ENCODE measurements at regions not wholly inside any gene's neighbourhood (a gene's known extent, or its start where the extent isn't known, plus 50 kb on each side); places are given as distances from the start of the nearest gene placed in this dataset.

DNA sequence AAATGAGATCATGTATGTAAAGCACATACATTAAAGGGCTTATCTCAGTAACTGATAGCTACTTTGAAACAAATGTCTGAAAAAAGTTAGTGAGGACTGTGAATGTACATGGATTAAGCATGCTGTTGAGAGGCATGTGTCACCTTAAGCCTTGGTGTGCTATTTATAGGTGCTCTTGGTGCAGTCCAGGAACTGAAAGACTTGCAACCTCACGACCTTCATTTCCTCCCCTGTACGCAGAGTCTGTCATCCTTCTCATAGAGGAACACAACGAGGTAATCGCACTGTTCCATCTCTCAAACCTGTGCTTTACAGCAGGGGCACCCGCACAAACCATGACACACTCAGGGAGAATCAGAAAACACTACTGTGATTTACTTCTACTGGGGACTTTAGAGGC is 65.6 kb downstream of the UFM1 start:
- no peak for DNase-seq (ENCODE audit: low spot score in 2 of 2, unreplicated experiment in 2 of 2)
- H3K9me3 Mint-ChIP-seq, result peaks cover 6% of the 10 kb centered on the region
- no peak overlapping the region for H3K4me3 Mint-ChIP-seq
- H3K36me3 Mint-ChIP-seq, result no peaks in the 10 kb centered on the region
- no peak overlapping the region for H3K27ac Mint-ChIP-seq
- TF ChIP-seq, protein P1, sequence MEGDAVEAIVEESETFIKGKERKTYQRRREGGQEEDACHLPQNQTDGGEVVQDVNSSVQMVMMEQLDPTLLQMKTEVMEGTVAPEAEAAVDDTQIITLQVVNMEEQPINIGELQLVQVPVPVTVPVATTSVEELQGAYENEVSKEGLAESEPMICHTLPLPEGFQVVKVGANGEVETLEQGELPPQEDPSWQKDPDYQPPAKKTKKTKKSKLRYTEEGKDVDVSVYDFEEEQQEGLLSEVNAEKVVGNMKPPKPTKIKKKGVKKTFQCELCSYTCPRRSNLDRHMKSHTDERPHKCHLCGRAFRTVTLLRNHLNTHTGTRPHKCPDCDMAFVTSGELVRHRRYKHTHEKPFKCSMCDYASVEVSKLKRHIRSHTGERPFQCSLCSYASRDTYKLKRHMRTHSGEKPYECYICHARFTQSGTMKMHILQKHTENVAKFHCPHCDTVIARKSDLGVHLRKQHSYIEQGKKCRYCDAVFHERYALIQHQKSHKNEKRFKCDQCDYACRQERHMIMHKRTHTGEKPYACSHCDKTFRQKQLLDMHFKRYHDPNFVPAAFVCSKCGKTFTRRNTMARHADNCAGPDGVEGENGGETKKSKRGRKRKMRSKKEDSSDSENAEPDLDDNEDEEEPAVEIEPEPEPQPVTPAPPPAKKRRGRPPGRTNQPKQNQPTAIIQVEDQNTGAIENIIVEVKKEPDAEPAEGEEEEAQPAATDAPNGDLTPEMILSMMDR (IDR thresholded peaks at IDR 0.05; ENCODE audit: unreplicated experiment), result no peak
- no peaks in the 10 kb centered on the region for H3K27me3 Mint-ChIP-seq (ENCODE audit: low read depth)
- peaks cover 11% of the 10 kb centered on the region for H3K4me1 Mint-ChIP-seq

DNA sequence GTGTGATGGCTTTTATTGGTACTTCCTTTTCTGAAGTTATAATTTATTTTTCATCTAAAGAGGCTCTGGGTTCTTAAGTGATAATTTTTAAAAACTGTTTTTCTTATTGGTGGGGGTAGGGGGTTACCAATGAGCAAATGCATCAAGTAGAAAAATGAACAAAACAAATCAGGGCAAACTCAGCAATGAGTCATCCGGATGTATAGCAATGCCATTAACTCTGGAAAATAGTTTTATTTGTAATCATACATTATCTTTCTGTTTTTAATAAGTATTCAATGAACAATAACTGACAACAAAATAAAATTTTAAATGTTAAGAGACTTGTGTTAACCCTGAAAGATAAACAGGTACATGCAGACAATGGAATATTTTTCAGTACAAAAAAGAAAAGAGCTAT is 67.6 kb downstream of the UFM1 start:
- H3K27me3 Mint-ChIP-seq (ENCODE audit: low read depth), result no peaks in the 10 kb centered on the region
- H3K36me3 Mint-ChIP-seq, result no peaks in the 10 kb centered on the region
- peaks cover 11% of the 10 kb centered on the region for H3K4me1 Mint-ChIP-seq
- TF ChIP-seq, protein P1 (IDR thresholded peaks at IDR 0.05; ENCODE audit: unreplicated experiment), result no peak
- H3K4me3 Mint-ChIP-seq, result no peak overlapping the region
- H3K9me3 Mint-ChIP-seq, result peaks cover 6% of the 10 kb centered on the region
- H3K27ac Mint-ChIP-seq, result no peak overlapping the region
- no peak for DNase-seq (ENCODE audit: low spot score in 2 of 2, unreplicated experiment in 2 of 2)

- Mint-ChIP-seq H3K27me3 (ENCODE audit: low read depth) (no peaks in the 10 kb centered on the region), H3K27ac (no peak overlapping the region), H3K9me3 (peaks cover 6% of the 10 kb centered on the region), H3K36me3 (no peaks in the 10 kb centered on the region), H3K4me1 (peaks cover 10% of the 10 kb centered on the region), H3K4me3 (no peak overlapping the region)
- DNase-seq (ENCODE audit: low spot score in 2 of 2, unreplicated experiment in 2 of 2), result no peak
- TF ChIP-seq, protein P1 (IDR thresholded peaks at IDR 0.05; ENCODE audit: unreplicated experiment), result no peak
Observed at GRCh38 chr13:38417727-38418126, 68.1 kb downstream of the UFM1 start.

- Mint-ChIP-seq H3K27me3 (ENCODE audit: low read depth) (no peaks in the 10 kb centered on the region), H3K36me3 (no peaks in the 10 kb centered on the region), H3K9me3 (peaks cover 6% of the 10 kb centered on the region), H3K27ac (no peak overlapping the region), H3K4me3 (no peak overlapping the region), H3K4me1 (peaks cover 9% of the 10 kb centered on the region)
- TF ChIP-seq, protein P1 (IDR thresholded peaks at IDR 0.05; ENCODE audit: unreplicated experiment), result no peak
- no peak for DNase-seq (ENCODE audit: low spot score in 2 of 2, unreplicated experiment in 2 of 2)
Observed at GRCh38 chr13:38418286-38418685, 68.6 kb downstream of the UFM1 start.

- TF ChIP-seq, protein P1 (IDR thresholded peaks at IDR 0.05; ENCODE audit: unreplicated experiment), result no peak
- H3K4me1 Mint-ChIP-seq, result peaks cover 9% of the 10 kb centered on the region
- H3K27ac Mint-ChIP-seq, result no peak overlapping the region
- no peak for DNase-seq (ENCODE audit: low spot score in 2 of 2, unreplicated experiment in 2 of 2)
- H3K27me3 Mint-ChIP-seq (ENCODE audit: low read depth), result no peaks in the 10 kb centered on the region
- H3K9me3 Mint-ChIP-seq, result peaks cover 6% of the 10 kb centered on the region
- H3K36me3 Mint-ChIP-seq, result no peaks in the 10 kb centered on the region
- no peak overlapping the region for H3K4me3 Mint-ChIP-seq
Observed at GRCh38 chr13:38419312-38419873, 69.7 kb downstream of the UFM1 start.

Data from mesothelial cell of epicardium (in vitro differentiated cells).